Dedifferentiated amniotic fluid mesenchymal stem cell (primary cell): ENCODE measurements at regions not wholly inside any gene's neighbourhood (a gene's known extent, or its start where the extent isn't known, plus 50 kb on each side); places are given as distances from the start of the nearest gene placed in this dataset.
A peak's percentile ranks its signal among the peaks of the same experiment; 100 is the strongest.

Experiments
- DNase-seq: peaks from one replicate; pipeline ENCODE4 v3.0.0-alpha.2; 2016; ENCODE audit errors: extremely low spot score

GRCh38 chr2:118186858-118187254, 98.6 kb downstream of the INSIG2 start:
- no peak for DNase-seq

GRCh38 chr2:118186110-118186857, 98.0 kb downstream of the INSIG2 start:
- peak; percentile 76 for DNase-seq

GRCh38 chr2:118185210-118186109, 97.2 kb downstream of the INSIG2 start:
- DNase-seq = peak; percentile 19

GRCh38 chr2:118183381-118183780, 95.1 kb downstream of the INSIG2 start:
- no peak for DNase-seq

GRCh38 chr2:118179445-118179844, 91.2 kb downstream of the INSIG2 start:
- no peak for DNase-seq

GRCh38 chr2:118177884-118178283, 89.6 kb downstream of the INSIG2 start:
- no peak for DNase-seq

- no peak for DNase-seq
Observed at GRCh38 chr2:118177318-118177717, 89.0 kb downstream of the INSIG2 start.

- no peak for DNase-seq
Observed at GRCh38 chr2:118176601-118177000, 88.3 kb downstream of the INSIG2 start.

- no peak for DNase-seq
Observed at GRCh38 chr2:118171546-118171945, 83.3 kb downstream of the INSIG2 start.

GRCh38 chr2:118169359-118170005, 81.2 kb downstream of the INSIG2 start:
- no peak for DNase-seq

GRCh38 chr2:118168615-118169014, 80.3 kb downstream of the INSIG2 start:
- DNase-seq = no peak

- DNase-seq = no peak
Observed at GRCh38 chr2:118167026-118167425, 78.8 kb downstream of the INSIG2 start.

- no peak for DNase-seq
Observed at GRCh38 chr2:118166242-118166641, 78.0 kb downstream of the INSIG2 start.

GRCh38 chr2:118165595-118165994, 77.3 kb downstream of the INSIG2 start:
- DNase-seq = no peak
